GM20431 (cell line): ENCODE measurements at regions not wholly inside any gene's neighbourhood (a gene's known extent, or its start where the extent isn't known, plus 50 kb on each side); places are given as distances from the start of the nearest gene placed in this dataset.

Source experiments
- in situ Hi-C: fragments of 300-500 bp; cut with MseI, MboI; formaldehyde crosslinking; loops from one replicate; pipeline ENCODE4 v1.15.0; 2020; ENCODE audit warnings: low sequenced_read_pairs; ENCODE audit not compliant: unreplicated experiment

DNA sequence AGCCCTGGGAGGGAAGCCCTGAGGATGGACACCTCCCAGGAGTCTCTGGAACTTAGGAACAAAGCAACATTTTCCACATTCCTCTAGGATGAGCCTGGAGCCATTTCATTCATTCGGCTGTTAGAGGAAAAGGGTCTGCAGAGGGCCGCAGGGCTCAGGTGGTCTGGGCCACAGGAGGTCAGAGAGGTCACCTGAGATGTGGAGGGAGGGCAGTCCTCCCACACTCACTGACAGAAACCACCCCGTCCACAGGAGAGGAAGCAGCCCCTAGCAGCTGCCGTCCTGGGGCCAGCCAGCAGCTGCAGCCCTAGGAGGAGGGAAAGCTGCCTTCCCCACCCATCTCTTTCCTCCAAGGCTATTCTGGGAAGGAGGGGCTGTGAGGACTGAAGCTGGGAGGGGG lies 207.0 kb downstream of the CDC5L start:
- in situ Hi-C loops: no loop called here

DNA sequence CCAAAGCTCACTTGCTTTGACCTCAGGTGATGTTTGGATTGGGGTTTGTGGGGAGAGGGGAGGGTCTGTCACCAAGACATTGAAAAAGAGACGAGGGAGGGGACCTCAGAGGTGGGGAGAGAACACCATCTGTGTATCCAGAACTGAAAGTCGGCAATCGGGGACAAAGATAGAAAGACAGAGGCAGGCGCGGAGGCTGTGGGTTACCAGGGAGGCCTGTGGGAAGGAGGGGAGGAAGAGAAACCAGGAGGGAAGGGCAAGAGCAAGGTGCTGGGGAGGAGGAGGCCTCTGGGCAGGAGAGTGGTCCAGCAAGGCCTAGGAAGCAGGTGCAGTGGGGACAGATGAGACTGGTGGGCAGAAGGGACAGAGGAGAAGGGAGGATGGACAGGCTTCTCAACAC lies 211.2 kb downstream of the CDC5L start:
- in situ Hi-C loops: no loop called here

DNA sequence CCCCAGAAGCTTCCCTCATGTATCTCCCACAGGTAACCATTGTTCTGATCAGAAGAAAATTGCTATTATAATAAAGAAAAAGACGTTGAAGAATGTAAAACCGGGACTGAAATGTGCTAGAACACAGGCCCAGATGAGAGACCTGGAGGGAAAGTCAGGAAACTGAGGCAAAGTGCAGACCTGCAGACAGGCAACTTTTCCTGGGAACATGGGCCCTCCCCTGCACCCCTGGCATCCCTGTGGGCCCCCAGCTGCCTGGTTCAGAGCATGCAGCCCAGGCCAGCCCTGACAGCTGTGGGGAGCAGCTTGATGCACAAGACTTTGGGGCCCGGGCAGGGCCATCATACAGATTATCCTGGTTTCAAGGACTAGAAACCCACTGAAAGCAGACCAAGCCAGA lies 212.2 kb downstream of the CDC5L start:
- in situ Hi-C loops: no loop called here

DNA sequence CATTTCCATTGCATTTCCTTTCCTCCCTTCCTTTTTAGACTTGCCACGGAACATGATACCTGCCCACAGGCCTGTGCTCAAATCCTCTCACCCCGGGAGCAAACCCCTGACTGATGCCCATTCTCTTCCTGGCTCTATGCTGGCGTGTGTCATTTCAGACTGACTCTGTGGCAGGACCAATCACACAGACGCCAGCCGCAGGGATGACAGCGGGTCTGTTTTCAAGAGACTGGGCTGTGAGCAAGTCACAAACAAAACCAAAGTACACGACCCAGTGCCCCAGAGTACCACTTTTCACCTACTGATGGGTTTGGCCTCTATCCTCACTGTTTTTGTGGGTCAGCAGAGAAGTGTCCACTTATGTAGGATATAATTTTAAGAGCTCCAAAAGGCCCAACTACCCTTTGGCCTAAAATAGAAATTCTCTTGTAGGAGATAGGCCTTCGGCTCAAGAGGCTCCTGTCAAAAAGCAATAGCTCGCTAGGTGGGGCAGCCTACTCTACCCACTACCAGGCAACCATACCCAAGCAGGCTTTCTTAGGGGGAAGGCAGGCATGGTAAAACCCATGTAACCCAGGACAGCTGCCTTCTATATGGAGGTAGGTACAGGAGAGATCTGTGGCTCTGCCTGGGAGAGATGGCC lies 215.7 kb downstream of the CDC5L start:
- in situ Hi-C loops: no loop called here

DNA sequence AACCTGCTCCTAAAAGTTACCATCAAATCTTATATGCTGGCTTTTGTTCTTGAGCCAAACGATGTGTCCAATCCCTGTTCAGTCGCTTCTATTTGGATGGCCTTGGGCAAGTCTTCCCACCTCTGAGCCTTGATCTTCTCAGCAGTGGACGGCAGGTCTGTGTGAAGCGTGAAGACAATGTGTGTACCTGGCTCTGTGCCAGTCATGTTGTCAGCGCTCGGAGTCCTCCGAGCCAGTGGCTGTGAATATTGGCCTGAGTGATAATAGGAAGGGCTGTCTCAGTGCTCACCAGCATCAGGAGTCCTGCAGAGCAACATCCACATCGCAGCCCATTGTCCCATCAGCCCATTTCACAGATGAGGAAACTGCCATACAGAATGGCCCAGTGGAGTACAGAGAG lies 219.0 kb downstream of the CDC5L start:
- in situ Hi-C loops: no loop called here

DNA sequence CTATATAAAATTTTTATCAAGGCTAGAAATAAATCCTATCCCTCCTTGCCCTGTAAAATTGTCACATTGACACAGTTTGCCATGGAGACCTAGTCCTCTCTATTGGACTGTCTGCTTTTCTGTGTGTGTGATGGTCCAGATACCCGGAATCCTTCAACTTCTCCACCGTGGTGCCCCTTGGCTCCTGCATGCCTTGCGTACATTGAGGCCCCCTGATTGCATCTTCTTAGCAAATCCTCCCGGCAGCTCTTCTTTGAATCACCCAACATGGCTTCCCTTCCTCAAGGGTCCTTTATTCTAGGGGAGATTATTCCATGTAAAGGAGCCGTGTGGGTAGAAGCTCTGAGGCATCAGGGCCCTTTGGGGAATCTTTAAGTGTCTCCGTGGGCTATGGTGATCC lies 219.5 kb downstream of the CDC5L start:
- in situ Hi-C loops: no loop called here

DNA sequence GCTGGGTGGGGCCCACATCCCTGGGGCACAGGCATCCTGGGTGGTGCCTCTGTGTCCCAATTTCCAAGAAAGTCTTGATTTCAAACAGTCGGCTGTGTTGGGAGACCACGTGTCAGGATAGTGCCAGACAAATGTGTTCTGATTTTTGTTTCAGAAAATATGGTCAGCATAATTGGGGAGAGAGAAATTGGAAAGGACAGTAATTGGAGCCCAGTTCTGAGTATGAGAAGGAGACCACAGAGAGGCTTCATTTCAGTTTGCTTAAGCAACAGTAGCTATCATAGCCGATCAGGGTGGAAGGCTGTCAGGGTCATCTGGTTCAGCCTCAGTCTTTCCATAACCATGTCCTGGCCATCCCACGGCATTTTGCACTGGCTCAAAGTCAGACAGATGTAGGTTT lies 220.7 kb downstream of the CDC5L start:
- in situ Hi-C loops: no loop called here

DNA sequence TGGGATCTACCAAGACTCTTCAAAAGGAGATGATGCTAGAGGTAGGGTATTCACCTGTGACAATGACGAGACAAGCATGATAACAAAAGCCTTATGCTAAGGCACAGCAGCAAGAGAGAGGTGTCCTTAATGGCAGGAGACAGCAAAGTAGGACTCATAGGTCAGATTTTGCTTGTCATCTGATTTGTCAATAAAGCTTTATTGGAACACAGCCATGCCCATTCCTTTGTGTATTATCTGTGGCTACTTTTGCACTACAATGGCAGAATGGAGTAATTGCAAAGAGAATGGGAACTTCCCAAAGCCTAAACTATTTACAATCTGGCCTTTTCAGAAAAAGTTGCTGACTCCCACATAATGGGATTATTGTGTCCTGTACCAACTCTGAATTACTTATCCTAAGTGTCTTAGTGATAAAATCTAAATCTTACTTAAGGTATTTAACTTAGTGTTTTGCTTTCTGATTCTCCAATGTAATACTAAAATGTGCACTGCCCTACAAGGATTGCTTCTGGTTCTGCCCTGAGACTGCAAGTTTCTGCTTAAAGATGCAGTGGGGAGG lies 221.6 kb downstream of the CDC5L start:
- in situ Hi-C loops: no loop called here

DNA sequence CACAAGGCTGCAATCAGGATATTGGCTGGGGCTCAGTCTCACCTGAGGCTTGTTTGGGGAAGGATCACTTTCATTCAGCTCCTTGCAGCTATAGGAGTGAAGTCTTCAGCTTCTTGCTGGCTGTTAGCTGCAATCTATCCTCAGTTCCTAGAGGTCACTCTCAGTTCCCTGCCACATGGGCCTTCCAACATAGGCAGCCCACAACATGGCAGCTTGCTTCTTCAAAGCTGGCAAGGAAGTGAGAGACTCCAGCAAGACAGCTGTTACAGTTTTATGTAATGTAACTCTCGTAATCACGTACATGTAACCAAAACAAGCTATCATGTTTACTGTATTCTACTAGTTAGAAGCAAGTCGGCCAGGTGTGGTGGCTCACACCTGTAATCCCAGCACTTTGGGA lies 226.9 kb downstream of the CDC5L start:
- in situ Hi-C loops: no loop called here

DNA sequence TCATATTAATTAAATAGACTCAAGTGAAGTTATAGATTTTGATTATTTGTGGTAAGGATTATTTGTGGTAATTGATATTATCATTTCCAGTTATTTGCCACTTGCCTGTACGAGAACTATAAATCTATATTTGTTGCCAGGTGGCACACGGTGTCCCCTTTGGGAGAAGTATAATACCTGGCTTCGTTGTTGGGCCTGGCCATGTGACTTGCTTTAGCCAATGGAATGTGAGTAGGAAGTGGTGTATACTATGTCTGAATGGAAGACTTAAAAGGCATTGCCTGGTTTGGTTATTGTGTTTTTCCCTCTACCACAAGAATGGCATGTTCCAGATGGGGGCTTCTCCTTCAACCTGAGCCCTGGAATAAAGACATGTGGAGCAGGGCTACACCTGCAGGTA lies 228.1 kb downstream of the CDC5L start:
- in situ Hi-C loops: no loop called here

DNA sequence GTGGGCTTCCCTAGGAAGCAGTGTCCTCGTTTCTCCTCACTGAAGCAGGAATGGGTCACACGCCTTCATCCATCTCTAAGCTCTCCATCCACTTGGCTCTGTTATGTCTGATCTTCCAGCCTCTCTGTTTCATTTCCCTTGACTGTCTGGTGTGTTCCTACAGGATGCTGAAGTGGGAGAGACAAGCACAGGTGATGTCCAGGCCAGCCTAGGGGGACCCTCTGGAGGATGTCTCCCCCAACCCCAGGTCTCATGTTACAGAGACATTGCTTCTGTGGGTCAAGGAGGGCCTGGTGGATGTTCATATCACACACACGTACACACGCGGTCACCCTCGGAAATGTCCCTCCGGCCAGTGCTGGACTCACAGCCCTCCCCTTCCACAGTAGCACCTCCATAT lies 229.9 kb downstream of the CDC5L start:
- in situ Hi-C loops: no loop called here

DNA sequence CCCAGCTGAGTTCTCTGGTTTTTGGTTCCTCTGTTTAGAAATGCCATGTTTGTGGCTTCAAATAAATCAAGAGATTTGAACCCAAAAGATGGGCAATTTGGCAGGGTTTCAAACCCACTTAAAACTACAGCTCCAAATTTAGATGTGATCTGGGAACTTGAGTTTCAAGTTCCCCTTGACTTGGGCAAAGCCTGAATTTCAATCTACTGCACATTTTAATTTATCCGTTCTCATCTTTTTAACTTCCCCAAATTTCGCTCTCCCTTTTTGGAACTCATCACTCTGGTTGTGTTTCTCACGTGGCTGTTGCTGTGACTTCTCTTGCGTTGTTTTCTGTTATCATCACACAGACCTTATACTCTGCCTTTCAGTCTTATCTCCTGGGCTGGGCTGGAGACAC lies 230.9 kb downstream of the CDC5L start:
- in situ Hi-C loops: no loop called here

DNA sequence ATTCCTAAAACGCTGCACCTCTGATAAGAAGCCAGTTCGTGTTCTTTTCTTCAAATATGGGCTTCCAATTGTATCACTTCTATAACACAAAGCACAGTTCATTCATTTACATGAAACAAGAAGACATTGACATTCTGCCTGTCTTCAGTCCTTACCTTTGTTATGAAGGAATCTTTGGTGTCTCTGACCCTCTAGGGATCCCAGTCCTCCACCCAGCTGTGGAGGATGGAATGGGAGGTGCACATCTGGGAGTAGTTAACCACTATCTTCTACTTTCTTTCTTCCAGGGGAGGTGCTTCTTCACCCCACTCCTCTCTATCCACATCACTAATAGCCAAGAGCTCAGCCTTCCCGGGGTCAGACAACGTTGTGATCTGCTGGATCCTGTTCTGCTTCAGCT lies 233.4 kb downstream of the CDC5L start:
- in situ Hi-C loops: no loop called here

DNA sequence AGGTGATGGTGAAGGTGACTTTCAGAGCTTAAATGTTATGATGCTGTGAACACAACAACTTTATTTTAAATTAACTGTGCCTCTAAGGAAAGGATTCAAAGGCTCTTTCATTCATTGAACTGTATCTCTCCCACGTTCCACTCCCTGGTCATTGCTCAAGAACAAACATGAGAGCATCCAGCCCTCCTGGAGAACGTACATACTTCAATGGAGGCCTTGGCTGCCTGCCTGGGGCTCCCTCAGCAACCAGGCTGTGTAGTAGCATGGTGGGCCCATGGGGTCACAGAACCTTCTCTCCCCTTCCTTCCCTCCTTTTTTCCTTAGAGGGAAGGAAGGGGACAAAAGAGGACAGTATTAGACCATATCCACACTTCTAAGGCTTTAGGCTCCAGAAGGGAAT lies 234.3 kb downstream of the CDC5L start:
- in situ Hi-C loops: no loop called here

DNA sequence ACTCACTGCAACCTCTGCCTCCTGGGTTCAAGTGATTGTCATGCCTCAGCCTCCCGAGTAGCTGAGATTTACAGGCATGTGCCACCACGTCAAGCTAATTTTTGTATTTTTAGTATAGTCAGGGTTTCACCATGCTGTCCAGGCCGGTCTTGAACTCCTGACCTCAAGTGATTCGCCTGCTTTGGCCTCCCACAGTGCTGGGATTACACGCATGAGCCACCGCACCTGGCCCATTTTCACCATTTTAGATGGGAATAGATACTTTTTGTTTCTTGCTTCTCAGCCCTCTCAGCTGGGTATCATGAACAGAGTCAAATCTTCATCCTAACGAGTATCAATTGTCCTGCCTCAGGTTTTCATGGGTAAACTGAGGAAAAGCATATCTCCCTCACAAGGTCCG lies 235.0 kb downstream of the CDC5L start:
- in situ Hi-C loops: no loop called here

DNA sequence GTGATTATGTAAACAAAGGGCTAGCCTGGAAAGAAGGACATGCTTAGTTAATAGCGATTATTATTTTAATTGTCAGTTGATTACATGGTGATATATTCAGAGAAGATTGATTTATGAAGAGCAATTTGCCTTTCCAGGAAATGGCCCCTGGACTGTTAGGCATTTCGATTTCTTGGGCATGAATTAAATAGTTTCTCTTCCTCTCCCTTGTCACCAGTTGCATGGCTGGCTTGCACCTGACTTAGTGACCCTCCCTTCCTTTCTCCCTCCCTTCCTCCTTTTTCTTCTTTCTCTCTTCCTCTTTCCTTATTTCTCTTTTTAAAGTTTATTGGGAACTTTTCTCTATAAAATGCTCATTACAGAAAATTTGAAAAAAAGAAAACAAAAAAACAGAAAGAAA lies 235.4 kb downstream of the CDC5L start:
- in situ Hi-C loops: no loop called here

DNA sequence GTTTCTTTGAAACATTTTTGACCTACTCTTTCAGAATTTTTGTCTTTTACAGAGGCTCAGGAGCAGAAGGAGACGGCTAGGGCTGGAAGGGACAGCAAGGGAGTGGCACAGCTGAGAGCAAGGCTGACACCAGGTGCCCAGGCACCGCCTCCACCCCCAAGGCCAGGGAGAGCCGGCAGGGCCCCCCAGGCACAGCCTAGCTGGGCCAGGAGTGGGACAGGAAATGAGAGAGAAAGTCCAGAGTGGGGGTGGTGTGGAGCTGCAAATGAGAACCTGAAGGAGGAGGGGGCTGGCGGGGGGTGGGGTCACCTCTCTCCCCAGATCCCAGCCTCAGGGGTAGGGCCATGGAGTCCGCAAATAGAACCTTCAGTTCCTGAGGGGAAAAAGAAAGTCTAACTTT lies 236.7 kb downstream of the CDC5L start:
- in situ Hi-C loops: no loop called here

DNA sequence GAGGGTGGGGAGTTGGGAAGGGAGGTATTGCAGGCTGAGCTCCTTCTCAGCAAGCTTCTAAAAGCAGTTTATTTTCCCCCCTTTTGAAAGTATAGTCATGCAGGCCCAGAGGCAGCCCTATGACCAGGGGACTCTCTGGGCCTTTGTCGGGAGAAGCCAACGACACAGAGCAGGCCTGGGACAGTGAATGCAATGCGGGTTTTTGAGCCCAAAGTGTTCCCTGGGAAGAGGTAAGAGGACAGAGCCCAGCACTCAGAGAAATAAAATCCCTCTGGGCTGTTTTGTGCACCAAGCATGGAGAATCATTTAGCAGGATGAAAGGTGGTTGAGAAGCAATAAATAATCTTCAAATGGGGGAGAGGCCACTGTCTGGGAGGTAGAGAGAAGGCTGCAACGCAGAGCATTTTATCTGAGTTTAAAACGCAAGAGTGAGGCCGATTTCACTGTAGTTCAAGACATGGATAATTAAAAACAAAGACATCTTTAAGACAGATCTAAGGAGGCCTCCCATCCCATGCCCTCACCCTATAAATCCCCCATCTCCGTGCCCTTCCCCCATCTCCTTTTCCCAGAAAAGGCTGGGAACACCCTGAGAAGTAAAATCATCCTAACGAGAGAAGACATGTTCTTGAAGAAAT lies 237.5 kb downstream of the CDC5L start:
- in situ Hi-C loops: no loop called here

DNA sequence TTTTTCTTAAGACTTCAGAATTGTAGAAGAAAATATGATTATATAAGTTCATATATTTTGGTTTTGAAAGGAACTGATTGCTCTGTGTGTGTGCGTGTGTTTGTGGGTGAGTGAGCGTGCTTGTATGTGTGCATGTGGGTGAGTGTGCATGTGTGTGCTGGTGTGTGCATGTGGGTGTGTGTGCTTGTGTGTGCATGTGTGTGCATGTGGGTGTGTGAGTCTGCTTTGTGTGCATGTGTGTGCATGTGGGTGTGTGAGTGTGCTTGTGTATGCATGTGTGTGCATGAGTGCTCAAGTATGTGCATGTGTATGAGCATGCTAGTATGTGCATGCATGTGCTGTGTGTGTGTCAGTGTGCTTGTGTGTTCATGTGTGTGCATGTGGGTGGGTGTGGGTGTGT lies 238.5 kb downstream of the CDC5L start:
- in situ Hi-C loops: no loop called here

DNA sequence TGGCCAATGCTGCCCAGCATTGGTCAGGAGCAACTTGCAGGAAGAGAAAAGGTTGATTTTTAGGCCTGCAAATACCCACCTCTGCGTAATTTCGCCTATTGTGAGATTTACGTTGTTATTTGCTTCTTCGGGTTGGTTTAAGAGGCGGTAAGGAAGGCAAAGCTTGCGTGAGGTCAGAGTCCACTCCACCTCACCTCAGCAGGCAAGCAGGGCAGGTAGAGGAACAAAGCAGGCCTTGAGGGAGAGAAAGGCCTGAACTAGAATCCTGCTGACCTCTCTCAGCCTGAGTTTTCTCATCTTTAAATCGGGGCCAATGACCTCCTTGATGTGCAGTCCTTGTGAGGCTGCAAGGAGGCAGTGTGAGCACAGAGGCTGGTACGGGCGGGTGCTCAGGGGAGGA lies 239.1 kb downstream of the CDC5L start:
- in situ Hi-C loops: no loop called here

DNA sequence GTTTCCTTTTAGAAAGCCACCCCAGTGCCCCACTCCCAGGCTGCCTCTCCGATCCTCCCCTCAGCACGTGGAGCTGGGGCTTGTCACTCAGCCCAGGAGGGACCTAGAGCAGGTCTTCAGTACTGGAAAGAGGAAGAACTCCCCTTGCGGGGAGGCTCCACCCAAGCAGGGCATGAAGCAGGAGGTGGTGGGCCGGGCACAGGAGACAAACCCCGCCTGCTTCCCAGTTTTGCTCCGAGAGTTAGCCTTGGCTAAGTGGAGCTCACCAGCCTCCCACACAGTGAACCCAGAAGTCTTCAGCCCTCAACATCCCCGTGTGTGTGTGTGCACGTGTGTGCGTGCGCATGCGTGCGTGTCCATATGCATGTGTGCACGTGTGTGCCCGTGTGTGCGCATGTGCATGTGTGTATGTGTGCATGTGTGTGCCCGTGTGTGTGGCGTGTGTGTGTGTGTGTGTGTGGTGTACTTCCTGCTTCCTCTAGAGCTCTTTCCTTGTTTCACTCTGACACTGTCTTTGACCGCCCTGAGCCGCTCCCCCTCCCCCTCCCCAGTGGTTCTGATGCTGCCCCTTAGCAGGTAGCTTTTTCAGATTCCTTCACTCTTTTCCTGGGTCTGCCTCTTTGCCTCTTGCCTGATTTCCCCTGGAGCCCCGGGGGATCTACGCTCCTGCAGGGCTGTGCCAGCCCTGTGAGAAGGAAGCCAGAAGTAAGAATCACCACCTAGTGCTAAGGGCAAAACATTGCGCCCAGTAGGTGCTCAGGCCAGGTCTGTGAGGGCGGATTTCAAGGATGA lies 239.8 kb downstream of the CDC5L start:
- in situ Hi-C loops: no loop called here
